GM20431 (cell line): ENCODE measurements at regions not wholly inside any gene's neighbourhood (a gene's known extent, or its start where the extent isn't known, plus 50 kb on each side); places are given as distances from the start of the nearest gene placed in this dataset.
"Not testable (repeated sequence)": the region's sequence is repeated elsewhere in the genome, so short reads cannot be mapped to it uniquely, and the experiment has no call there.

Experiments
- in situ Hi-C: fragments of 300-500 bp; cut with MseI, MboI; formaldehyde crosslinking; loops from one replicate; pipeline ENCODE4 v1.15.0; 2020; ENCODE audit warnings: low sequenced_read_pairs; ENCODE audit not compliant: unreplicated experiment

GRCh38 chr5:51997500-51997899 is 614.3 kb downstream of the ISL1 start:
- in situ Hi-C loops = loop anchor here (25.0 kb wide), 1 partner anchor 1035 kb away; no protein-coding TSS in a partner anchor

GRCh38 chr5:51997949-51998348 is 614.7 kb downstream of the ISL1 start:
- in situ Hi-C loops = loop anchor here (25.0 kb wide), 1 partner anchor 1036 kb away; no protein-coding TSS in a partner anchor

- in situ Hi-C loops = no loop called here
Measured at GRCh38 chr5:52007230-52007858, 624.1 kb downstream of the ISL1 start.

- in situ Hi-C loops = no loop called here
Measured at GRCh38 chr5:52010454-52010853, 627.2 kb downstream of the ISL1 start.

- in situ Hi-C loops = no loop called here
Measured at GRCh38 chr5:52013523-52013922, 630.3 kb downstream of the ISL1 start.

- in situ Hi-C loops = no loop called here
Measured at GRCh38 chr5:52015760-52016159, 632.5 kb downstream of the ISL1 start.

- in situ Hi-C loops = no loop called here
Measured at GRCh38 chr5:52017567-52017966, 634.3 kb downstream of the ISL1 start.

GRCh38 chr5:52024359-52024758 is 641.1 kb downstream of the ISL1 start:
- in situ Hi-C loops = no loop called here

- in situ Hi-C loops = not testable (repeated sequence)
Measured at GRCh38 chr5:52029836-52030235, 646.6 kb downstream of the ISL1 start.

GRCh38 chr5:52041842-52042241 is 658.6 kb downstream of the ISL1 start:
- in situ Hi-C loops = no loop called here

- in situ Hi-C loops = no loop called here
Measured at GRCh38 chr5:52043137-52043536, 659.9 kb downstream of the ISL1 start.

- in situ Hi-C loops = no loop called here
Measured at GRCh38 chr5:52043543-52043942, 660.3 kb downstream of the ISL1 start.

- in situ Hi-C loops = no loop called here
Measured at GRCh38 chr5:52051759-52052158, 668.5 kb downstream of the ISL1 start.

GRCh38 chr5:52063186-52063585 is 679.9 kb downstream of the ISL1 start:
- in situ Hi-C loops = no loop called here

GRCh38 chr5:52065182-52065581 is 681.9 kb downstream of the ISL1 start:
- in situ Hi-C loops = no loop called here

- in situ Hi-C loops = no loop called here
Measured at GRCh38 chr5:52069997-52070396, 686.7 kb downstream of the ISL1 start.

- in situ Hi-C loops = no loop called here
Measured at GRCh38 chr5:52073993-52074689, 690.9 kb downstream of the ISL1 start.

- in situ Hi-C loops = no loop called here
Measured at GRCh38 chr5:52077941-52078815, 694.9 kb downstream of the ISL1 start.

- in situ Hi-C loops = not testable (repeated sequence)
Measured at GRCh38 chr5:52102311-52102710, 685.4 kb upstream of the ITGA1 start.

- in situ Hi-C loops = no loop called here
Measured at GRCh38 chr5:52107210-52107905, 680.4 kb upstream of the ITGA1 start.
